Gastrocnemius medialis (tissue), 4 donors: ENCODE measurements at regions not wholly inside any gene's neighbourhood (a gene's known extent, or its start where the extent isn't known, plus 50 kb on each side); places are given as distances from the start of the nearest gene placed in this dataset.

ENCODE experiments used
- POLR2A ChIP-seq, 2 donors: fragments of 450-650 bp; IDR thresholded peaks; one replicate each; pipeline ENCODE4 v1.6.1; 2017; ENCODE audit warnings: antibody characterized with exemption in 2 of 2, mild to moderate bottlenecking in 2 of 2, moderate library complexity in 2 of 2
- TF ChIP-seq, protein P1 (sequence below), 5 experiments: fragments of 450-650 bp in 3 of 5; fragments of 200-600 bp in 2 of 5; sonication (generic) in 2 of 5; IDR thresholded peaks in 4 of 5; conservative IDR thresholded peaks in 1 of 5; 1 replicate in 4 of 5; 2 replicates in 1 of 5; pipeline ENCODE4 v1.5.1; 2016 to 2019; ENCODE audit warnings: antibody characterized with exemption in 5 of 5, mild to moderate bottlenecking in 3 of 5, moderate library complexity in 3 of 5

DNA sequence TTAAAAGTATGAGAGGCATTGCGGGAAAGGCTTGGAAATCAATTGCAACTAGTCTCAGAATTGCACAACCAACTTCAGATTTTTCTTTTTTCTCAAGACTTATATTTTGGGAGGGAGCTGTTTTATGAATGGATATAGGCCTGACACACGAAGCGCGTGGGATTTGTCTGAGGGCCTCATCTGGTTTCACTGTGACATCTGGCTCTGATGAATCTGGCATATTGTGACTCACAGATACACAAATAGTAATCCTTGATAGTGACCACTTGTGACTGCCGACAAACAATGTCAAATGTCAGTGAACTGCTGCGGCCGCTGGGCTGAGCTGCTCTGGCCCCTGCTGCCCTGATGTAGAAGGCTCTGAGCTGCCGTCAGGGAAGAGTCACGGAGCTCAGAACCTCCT, 655.1 kb downstream of the INHBA start:
- TF ChIP-seq, protein P1, sequence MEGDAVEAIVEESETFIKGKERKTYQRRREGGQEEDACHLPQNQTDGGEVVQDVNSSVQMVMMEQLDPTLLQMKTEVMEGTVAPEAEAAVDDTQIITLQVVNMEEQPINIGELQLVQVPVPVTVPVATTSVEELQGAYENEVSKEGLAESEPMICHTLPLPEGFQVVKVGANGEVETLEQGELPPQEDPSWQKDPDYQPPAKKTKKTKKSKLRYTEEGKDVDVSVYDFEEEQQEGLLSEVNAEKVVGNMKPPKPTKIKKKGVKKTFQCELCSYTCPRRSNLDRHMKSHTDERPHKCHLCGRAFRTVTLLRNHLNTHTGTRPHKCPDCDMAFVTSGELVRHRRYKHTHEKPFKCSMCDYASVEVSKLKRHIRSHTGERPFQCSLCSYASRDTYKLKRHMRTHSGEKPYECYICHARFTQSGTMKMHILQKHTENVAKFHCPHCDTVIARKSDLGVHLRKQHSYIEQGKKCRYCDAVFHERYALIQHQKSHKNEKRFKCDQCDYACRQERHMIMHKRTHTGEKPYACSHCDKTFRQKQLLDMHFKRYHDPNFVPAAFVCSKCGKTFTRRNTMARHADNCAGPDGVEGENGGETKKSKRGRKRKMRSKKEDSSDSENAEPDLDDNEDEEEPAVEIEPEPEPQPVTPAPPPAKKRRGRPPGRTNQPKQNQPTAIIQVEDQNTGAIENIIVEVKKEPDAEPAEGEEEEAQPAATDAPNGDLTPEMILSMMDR (IDR thresholded peaks at IDR 0.05 in 4 of 5, conservative IDR thresholded peaks at IDR 0.05 in 1 of 5), result no peak
- TF ChIP-seq POLR2A (IDR thresholded peaks at IDR 0.05), result no peak
